ENCODE measurements at regions not wholly inside any gene's neighbourhood (a gene's known extent, or its start where the extent isn't known, plus 50 kb on each side); places are given as distances from the start of the nearest gene placed in this dataset.

DNA sequence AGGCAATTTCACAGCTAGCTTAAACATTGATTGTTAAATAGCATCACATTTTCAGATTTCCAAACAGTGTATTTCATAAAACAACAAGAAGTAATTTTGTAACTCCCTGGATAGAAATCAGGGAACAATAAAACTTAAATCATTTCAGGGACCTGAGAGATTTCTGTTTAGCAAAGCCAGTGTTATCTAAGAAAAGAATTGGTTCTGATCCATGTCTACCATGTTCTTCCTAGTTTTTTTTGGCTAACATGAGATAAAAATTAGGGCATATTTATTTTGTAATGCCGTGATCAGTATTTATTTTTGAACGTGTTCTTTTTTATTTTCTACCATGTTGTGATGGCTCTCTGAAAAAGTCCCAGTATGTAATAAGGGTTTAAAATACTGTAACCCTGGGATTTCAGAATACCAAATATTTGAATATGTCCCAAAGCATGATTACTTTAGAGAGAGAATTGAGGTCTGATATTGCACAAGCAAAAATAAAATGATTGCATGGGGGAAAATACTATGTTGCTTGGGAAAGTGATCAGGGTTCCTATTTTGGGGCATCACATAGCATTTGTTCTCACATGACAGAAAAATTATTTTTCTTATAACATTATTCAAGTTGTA lies 188.7 kb upstream of the CEP162 start:
- TF ChIP-seq YY1 (IDR thresholded peaks at IDR 0.05; ENCODE audit: low read depth) (no peak), TCF12 (IDR thresholded peaks at IDR 0.05; ENCODE audit: low read depth) (no peak), RAD21 (IDR thresholded peaks at IDR 0.05; ENCODE audit: low read depth) (no peak), CREB1 (IDR thresholded peaks at IDR 0.05; ENCODE audit: low read depth) (no peak), TEAD4 (IDR thresholded peaks at IDR 0.05) (no peak), EGR1 (IDR thresholded peaks at IDR 0.05) (no peak), EP300 (IDR thresholded peaks at IDR 0.05; ENCODE audit: borderline replicate concordance) (no peak)
- TF ChIP-seq, protein P1, sequence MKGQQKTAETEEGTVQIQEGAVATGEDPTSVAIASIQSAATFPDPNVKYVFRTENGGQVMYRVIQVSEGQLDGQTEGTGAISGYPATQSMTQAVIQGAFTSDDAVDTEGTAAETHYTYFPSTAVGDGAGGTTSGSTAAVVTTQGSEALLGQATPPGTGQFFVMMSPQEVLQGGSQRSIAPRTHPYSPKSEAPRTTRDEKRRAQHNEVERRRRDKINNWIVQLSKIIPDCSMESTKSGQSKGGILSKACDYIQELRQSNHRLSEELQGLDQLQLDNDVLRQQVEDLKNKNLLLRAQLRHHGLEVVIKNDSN (IDR thresholded peaks at IDR 0.05), result no peak

DNA sequence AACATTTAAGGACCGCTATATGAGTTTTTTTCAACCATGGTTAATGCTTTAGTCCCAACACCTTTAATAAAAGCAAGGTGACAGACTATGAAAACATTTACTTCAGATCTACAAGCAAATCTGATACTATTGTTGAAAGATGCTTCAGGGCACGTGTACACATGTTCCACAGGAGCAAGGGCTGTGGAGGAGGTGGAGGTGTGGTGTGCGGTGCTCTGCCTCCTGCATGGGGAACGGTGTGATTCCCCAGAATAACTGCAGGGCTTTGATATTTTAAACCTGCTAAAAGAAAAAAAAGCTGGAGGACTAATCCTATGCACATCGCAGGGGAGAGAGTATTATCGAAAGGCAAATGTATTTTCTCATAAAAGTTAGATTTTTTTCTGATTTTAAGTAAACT lies 188.1 kb upstream of the CEP162 start:
- no peak for TF ChIP-seq TCF12 (IDR thresholded peaks at IDR 0.05; ENCODE audit: low read depth)
- no peak for TF ChIP-seq TAF1 (IDR thresholded peaks at IDR 0.05; ENCODE audit: low read depth)
- TF ChIP-seq CEBPB (IDR thresholded peaks at IDR 0.05), result no peak
- TF ChIP-seq, protein P1 (IDR thresholded peaks at IDR 0.05), result no peak
- no peak for TF ChIP-seq TEAD4 (IDR thresholded peaks at IDR 0.05)
- no peak for TF ChIP-seq YY1 (IDR thresholded peaks at IDR 0.05; ENCODE audit: low read depth)
- no peak for TF ChIP-seq EP300 (IDR thresholded peaks at IDR 0.05; ENCODE audit: borderline replicate concordance)
- TF ChIP-seq FOXM1 (IDR thresholded peaks at IDR 0.05; ENCODE audit: borderline replicate concordance, low read depth), result no peak
- TF ChIP-seq, protein P2, sequence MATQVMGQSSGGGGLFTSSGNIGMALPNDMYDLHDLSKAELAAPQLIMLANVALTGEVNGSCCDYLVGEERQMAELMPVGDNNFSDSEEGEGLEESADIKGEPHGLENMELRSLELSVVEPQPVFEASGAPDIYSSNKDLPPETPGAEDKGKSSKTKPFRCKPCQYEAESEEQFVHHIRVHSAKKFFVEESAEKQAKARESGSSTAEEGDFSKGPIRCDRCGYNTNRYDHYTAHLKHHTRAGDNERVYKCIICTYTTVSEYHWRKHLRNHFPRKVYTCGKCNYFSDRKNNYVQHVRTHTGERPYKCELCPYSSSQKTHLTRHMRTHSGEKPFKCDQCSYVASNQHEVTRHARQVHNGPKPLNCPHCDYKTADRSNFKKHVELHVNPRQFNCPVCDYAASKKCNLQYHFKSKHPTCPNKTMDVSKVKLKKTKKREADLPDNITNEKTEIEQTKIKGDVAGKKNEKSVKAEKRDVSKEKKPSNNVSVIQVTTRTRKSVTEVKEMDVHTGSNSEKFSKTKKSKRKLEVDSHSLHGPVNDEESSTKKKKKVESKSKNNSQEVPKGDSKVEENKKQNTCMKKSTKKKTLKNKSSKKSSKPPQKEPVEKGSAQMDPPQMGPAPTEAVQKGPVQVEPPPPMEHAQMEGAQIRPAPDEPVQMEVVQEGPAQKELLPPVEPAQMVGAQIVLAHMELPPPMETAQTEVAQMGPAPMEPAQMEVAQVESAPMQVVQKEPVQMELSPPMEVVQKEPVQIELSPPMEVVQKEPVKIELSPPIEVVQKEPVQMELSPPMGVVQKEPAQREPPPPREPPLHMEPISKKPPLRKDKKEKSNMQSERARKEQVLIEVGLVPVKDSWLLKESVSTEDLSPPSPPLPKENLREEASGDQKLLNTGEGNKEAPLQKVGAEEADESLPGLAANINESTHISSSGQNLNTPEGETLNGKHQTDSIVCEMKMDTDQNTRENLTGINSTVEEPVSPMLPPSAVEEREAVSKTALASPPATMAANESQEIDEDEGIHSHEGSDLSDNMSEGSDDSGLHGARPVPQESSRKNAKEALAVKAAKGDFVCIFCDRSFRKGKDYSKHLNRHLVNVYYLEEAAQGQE (IDR thresholded peaks at IDR 0.05; ENCODE audit: low read depth), result no peak
- TF ChIP-seq NFIC (IDR thresholded peaks at IDR 0.05), result no peak
- no peak for TF ChIP-seq RAD21 (IDR thresholded peaks at IDR 0.05; ENCODE audit: low read depth)
- TF ChIP-seq EGR1 (IDR thresholded peaks at IDR 0.05), result no peak
- TF ChIP-seq, protein P3, sequence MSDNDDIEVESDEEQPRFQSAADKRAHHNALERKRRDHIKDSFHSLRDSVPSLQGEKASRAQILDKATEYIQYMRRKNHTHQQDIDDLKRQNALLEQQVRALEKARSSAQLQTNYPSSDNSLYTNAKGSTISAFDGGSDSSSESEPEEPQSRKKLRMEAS (IDR thresholded peaks at IDR 0.05), result no peak
- no peak for TF ChIP-seq CREB1 (IDR thresholded peaks at IDR 0.05; ENCODE audit: low read depth)
- no peak for TF ChIP-seq ZBTB7A (IDR thresholded peaks at IDR 0.05; ENCODE audit: low read depth)

DNA sequence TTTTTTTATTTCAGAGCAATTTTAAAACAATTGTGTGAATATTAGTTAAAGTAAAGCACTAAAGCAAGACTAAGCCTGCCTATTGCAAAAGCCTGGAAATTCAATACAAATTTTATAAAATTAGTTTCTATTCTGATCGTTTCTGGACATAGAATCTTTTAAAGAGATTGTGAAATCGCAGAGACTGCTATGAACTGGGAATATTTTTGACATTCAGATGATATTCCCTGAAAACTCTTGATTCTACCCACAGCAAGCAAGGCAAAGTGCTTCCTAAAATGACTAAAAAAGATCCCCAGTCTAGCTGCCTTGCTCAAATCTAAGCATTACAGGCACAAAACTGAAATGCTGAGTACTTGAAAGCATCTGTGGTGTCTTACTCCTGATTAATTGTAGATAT lies 187.6 kb upstream of the CEP162 start:
- TF ChIP-seq, protein P3 (IDR thresholded peaks at IDR 0.05), result no peak
- TF ChIP-seq ZBTB7A (IDR thresholded peaks at IDR 0.05; ENCODE audit: low read depth), result no peak
- no peak for TF ChIP-seq YY1 (IDR thresholded peaks at IDR 0.05; ENCODE audit: low read depth)
- TF ChIP-seq FOXM1 (IDR thresholded peaks at IDR 0.05; ENCODE audit: borderline replicate concordance, low read depth), result no peak
- TF ChIP-seq NFIC (IDR thresholded peaks at IDR 0.05), result no peak
- TF ChIP-seq TEAD4 (IDR thresholded peaks at IDR 0.05), result no peak
- TF ChIP-seq CEBPB (IDR thresholded peaks at IDR 0.05), result no peak
- TF ChIP-seq TAF1 (IDR thresholded peaks at IDR 0.05; ENCODE audit: low read depth), result no peak
- TF ChIP-seq CREB1 (IDR thresholded peaks at IDR 0.05; ENCODE audit: low read depth), result no peak
- TF ChIP-seq, protein P1 (IDR thresholded peaks at IDR 0.05), result no peak
- no peak for TF ChIP-seq RAD21 (IDR thresholded peaks at IDR 0.05; ENCODE audit: low read depth)
- TF ChIP-seq EGR1 (IDR thresholded peaks at IDR 0.05), result no peak
- no peak for TF ChIP-seq TCF12 (IDR thresholded peaks at IDR 0.05; ENCODE audit: low read depth)
- TF ChIP-seq EP300 (IDR thresholded peaks at IDR 0.05; ENCODE audit: borderline replicate concordance), result no peak
- TF ChIP-seq, protein P2 (IDR thresholded peaks at IDR 0.05; ENCODE audit: low read depth), result no peak

DNA sequence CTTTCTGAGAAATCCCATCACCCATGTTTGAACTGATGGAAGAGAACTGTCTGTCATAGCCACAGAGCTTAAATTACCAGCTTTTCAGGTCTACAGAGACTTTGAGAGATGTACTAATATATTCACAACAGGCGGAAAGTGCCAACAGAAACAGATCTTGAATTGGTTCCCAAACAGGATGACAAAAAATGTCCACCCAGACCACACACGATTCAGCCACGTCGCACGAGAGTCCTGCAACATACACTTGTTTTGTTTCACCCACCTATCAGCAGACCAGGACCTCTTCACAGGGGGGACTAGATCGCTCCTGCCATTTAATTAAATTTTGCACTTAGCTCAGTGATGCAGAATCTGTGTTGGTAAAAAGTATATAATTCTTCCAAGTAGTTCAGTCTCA lies 187.1 kb upstream of the CEP162 start:
- TF ChIP-seq, protein P3 (IDR thresholded peaks at IDR 0.05), result no peak
- TF ChIP-seq EGR1 (IDR thresholded peaks at IDR 0.05) (no peak), NFIC (IDR thresholded peaks at IDR 0.05) (no peak), CEBPB (IDR thresholded peaks at IDR 0.05) (no peak), EP300 (IDR thresholded peaks at IDR 0.05; ENCODE audit: borderline replicate concordance) (no peak), ZBTB7A (IDR thresholded peaks at IDR 0.05; ENCODE audit: low read depth) (no peak), TEAD4 (IDR thresholded peaks at IDR 0.05) (no peak), RAD21 (IDR thresholded peaks at IDR 0.05; ENCODE audit: low read depth) (no peak), TCF12 (IDR thresholded peaks at IDR 0.05; ENCODE audit: low read depth) (no peak), YY1 (IDR thresholded peaks at IDR 0.05; ENCODE audit: low read depth) (no peak)
- TF ChIP-seq, protein P2 (IDR thresholded peaks at IDR 0.05; ENCODE audit: low read depth), result no peak
- TF ChIP-seq, protein P1 (IDR thresholded peaks at IDR 0.05), result no peak
